GM18499 (cell line): ENCODE measurements at regions not wholly inside any gene's neighbourhood (a gene's known extent, or its start where the extent isn't known, plus 50 kb on each side); places are given as distances from the start of the nearest gene placed in this dataset.

ENCODE experiments used
- ATAC-seq: cut with Tn5 transposase; IDR thresholded peaks from one replicate; pipeline ENCODE4 v1.9.1; 2021; ENCODE audit warnings: moderate number of reproducible peaks; ENCODE audit not compliant: insufficient read depth, unreplicated experiment

DNA sequence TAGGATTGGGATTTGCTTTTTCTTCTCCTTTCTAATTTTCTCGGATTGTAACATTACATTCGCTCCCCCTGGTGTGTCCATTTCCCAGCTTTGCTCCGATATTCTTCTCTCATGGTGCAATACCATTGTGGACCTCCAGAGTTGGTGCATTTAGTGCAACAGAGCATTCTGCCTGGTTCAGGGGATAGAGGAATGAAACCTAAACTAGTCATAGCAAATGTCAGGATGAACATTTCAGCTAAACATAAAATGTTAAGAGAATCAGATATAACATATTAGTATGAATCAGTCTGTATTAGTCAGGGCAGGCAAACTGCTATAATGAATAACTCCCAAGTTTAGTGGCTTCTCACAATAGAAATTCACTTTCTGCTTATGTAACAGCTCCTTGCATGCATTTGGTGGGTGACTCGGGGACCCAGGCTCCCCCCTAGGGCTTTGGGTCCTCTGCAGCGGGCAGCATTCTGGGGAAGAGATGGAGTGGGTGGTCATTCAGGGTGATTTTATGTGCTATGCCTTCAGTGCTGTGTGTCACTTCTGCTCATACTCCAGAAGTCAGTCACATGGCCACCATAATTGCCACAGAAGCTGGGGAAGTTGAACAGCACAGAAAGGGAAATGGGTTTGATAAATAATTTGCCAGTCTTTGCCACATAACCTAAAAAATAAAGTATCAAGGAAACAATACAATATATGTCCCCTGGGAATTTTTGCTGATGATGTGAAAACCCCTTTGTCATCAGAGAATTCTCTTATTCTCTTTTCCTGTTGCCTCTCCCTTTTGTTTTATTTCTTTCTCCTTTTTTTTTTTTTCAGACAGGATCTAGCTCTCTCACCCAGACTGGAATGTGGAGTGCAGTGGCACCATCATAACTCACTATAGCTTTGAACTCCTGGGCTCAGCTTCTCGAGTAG lies 111.0 kb downstream of the HSPH1 start:
- no peak for ATAC-seq

GRCh38 chr13:31049833-31050232 lies 111.9 kb downstream of the HSPH1 start:
- no peak for ATAC-seq

DNA sequence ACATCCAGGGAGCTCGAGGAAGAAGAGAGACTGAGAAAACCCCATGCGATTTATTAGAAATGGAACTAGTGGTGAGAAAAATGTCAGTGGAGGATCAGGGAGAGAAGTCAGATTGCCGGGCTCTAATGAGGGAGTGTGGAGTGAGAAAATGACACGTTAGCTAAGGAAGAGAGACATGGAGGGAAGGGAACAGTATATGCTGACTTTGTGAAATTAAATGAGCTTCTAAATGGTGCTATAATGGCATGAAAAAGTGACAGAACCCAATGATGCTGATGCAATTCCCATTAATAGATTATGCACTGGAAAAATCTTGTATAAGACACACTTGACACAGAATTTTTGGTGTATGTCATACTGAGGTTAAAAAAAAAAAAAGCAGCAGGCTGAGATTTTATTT lies 112.6 kb downstream of the HSPH1 start:
- no peak for ATAC-seq

GRCh38 chr13:31048521-31048920 lies 113.2 kb downstream of the HSPH1 start:
- no peak for ATAC-seq

DNA sequence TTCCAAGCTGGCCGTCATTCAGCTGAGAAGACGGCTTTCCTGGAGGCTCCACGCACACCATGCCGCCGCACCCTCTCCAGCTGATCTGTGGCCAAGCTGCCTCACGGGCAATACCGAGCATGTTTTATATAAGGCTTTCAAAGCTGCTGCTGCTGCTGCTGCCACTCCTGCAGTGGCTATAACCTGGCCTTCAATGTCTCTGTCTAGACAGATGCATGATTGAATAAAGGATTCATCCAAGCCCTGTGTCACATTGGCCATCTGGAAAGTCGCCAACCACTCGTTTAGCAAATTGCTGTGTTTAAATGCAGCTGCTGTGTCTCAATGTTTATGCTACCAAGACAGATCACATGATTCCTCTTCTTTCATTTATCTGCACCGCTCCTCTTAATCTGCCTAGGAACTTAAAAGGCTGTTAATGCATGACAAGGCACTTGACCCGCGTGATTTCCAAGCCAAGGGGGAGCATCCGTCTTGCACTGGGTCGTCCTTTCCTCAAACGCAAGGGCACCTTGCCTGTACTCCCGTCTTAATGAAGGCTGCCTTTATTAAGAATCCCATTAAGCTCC lies 114.3 kb downstream of the TEX26 start:
- no peak for ATAC-seq

- ATAC-seq = no peak
These were observed 113.0 kb downstream of the TEX26 start for GRCh38 chr13:31045286-31046081.

DNA sequence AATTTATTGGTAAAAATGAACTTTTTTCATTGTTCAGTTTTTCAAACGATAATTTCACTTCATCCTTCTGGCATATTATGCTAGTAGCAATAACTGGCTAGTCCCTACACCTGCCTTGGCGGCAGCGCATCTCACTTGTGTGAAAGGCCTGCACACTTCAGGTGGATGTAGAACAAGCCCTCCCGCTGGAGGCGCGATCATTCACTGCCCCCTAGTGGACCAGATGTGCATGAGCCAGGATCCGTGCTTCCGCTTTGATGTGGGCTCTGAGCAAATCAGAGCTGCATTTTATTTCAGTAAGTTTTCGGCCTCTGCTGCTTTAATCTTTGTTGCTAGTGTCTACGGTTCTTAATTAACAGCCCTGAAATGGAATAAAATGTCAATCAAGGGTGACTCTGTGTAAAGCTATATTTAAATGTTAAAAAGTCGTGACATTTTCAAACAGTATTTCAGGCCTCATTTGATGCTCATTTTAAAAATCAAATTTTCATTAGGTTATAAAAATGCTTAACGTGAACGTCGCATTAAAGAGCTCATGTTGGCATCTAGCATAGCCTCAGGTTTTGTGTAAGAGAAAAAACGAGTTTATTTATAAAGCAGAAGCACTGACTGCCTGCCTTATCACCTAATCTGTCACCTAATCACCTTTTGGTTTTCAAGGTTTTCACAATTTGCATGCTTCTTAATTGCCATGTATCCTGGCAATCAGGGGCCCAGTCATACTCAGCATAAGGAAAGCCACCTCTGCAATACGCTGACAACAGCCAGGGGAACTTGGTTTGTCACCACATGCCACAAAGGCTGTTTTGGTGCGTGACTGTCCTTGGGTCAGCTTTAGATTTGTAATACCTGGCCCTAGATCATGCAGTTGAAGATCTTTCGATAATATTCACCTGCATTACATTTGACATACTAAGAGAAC lies 112.2 kb downstream of the TEX26 start:
- peak; percentile 48 for ATAC-seq

GRCh38 chr13:31043957-31044356 lies 111.5 kb downstream of the TEX26 start:
- no peak for ATAC-seq

DNA sequence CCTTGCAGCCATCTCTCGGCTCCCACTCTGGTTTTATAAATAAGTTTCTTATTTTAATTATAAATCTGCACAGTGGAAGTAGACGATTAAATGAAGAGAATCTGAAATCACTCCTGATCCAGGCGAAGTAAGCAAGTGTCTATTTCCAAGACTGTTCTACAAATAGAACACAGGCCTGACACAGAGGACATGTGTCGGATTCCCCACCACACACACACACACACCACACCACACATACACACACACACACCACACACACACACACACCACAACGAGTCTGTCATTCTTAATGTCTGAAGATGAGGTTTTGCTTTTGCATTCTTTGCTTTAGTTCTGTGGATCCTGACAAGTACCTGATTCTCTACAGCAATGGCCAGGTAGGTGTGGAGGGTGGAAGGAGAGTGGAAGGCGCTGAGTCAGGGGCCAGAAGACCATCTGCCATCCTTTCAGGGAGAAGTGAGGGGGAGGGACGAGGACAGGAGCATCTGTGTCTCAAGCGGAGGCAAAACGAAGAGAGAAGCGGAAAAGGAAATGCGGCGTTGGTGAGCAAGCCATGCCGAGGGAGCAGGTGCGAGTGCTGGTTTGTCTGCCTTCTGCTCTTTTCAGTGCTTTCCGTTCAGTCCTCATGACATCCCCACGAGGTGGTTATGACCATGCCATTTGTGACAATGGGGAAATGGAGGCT lies 110.2 kb downstream of the TEX26 start:
- no peak for ATAC-seq

GRCh38 chr13:31042049-31042448 lies 109.6 kb downstream of the TEX26 start:
- no peak for ATAC-seq

- peak; percentile 47 for ATAC-seq
These were observed 106.5 kb downstream of the TEX26 start for GRCh38 chr13:31038834-31039552.

DNA sequence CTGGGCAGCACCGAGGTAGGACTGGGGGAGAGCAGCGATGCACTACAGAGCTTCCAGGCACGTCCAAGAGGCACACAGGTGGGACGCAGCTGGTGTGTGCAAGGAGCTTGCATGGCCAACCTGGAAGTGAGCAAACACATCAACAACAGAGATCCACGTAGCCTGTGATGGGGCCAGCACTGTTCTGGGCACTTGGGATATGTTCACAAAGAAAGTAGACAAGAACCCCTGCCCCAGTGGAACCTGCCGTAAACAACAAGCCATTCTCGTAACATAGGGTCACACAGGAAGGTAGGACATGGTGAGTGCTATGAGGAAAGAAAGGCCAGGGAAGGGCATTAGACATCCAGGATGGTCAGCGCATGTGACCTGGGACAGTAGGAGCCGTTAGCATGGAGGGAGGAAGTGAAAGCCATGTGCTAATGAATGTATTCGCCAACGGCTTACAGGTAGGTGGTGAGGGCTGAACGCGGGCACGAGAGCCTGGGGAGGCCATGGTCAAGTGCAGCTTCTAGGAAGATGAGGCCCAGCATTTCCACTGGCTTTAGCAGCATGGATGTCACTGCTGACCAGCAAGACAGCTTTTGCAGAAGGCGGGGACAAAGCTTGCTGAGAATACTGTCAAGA lies 105.5 kb downstream of the TEX26 start:
- no peak for ATAC-seq

DNA sequence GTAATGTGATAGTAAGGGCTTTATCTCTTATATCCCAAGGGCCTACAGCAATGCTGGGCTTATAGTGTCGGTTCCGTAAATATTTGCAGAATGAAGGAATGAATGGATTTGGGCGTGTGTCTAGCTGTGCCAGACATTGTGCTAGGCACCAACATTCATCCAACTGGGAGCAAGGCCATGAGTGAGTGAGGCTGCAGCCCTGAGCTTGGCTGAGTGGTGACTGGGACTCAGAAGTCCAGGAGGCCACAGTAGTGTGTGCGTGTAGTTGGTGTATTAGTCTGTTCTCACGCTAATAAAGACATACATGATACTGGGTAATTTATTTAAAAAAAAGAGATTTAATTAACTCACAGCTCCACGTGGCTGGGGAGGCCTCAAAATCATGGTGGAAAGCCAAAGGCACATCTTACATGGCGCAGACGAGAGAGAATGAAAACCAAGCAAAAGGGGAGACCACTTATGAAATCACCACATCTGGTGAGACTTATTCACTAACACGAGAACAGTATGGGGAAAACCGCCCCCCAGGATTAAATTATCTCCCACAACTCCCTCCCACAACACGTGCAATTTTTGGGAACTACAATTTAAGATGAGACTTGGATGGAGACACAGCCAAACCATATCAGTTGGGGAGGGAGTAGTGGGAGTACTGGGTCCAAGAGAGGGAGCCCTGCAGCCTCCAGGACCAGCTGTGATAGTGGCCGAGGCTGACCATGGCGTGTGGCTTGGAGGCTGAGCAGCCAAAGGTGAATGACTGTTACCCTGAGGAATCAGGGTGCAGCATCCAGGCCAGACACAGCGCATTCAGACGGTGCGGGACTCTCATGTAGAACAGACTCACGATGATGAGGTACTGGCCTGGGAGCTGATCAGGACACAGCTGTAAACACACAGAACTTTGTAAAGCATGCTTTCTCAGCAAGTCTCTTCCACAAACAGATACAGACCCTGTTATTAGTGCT lies 104.6 kb downstream of the TEX26 start:
- ATAC-seq = no peak

DNA sequence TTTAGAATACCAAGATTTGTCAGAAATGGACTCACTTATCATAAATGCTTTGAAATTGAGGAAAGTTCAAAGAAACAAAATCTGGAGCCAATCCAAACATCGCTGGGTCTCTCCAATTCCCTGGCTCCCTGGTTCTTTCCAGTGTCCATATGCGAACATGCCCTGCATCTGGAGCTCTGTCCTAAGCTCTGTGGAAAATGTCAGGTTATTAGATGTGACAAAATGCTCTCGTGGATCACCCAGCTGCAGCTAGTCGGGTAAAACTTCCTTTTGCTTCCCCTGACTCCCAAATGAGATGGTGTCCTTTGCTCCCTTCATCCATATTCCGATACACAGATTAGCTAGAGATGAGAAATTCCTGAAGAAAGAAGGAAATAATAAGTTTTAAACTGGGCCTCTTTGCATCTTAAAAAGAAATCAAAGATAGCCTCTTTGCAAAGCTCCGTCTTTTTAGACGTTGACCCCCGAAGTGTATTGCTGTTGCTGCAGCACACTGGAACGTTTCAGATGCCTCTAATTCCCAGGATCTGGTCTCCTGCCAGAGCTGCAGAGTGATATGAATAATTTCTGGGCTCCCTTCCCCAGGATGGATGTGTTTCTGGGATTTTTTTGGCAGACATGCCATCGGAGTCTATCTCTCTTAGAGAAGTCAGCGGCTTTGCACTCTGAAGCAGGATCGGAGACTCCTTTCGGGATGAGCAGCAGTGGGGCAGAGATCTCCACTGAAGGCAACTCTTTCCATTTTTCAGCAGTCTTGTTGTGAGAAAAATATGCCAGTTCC lies 102.9 kb downstream of the TEX26 start:
- no peak for ATAC-seq

GRCh38 chr13:31032528-31033113 lies 100.2 kb downstream of the TEX26 start:
- no peak for ATAC-seq

GRCh38 chr13:31031482-31031881 lies 99.0 kb downstream of the TEX26 start:
- ATAC-seq = no peak
